ENCODE measurements at regions not wholly inside any gene's neighbourhood (a gene's known extent, or its start where the extent isn't known, plus 50 kb on each side); places are given as distances from the start of the nearest gene placed in this dataset.

GRCh38 chr16:65845466-65846209, 520.9 kb upstream of the CDH5 start:
- Histone ChIP-seq H3K36me3 (ENCODE audit: low read depth) (no peaks in the 10 kb centered on the region), H3K9me3 (no peaks in the 10 kb centered on the region), H3K4me1 (ENCODE audit: low read depth) (no peaks in the 10 kb centered on the region), H3K4me3 (no peak overlapping the region)
- ATAC-seq (no peak), DNase-seq (no peak)
- no peak for TF ChIP-seq CTCF (IDR thresholded peaks at IDR 0.05)
- intact Hi-C loops (cut with DNase I, micrococcal nuclease): no loop called here

DNA sequence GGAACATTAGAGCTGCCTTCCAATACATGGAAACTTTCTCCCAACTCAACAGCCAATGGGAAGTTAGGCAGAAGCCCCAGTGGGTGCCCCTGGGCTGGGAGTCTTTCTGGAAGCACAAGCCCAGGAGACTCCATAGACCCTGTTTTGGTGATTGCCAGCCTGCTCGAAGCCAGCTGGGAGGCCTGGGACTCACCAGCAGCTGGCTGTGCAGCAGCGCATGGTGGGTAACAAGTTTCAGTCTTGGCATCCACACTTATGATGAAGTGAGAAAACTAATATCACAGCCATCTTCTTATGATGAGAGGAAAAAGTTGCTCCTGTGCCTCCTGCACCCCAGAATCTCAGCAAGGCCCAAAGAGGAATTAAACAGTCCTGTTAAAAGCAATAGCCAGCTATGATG, 522.5 kb upstream of the CDH5 start:
- ATAC-seq: no peak
- Histone ChIP-seq H3K4me1 (ENCODE audit: low read depth) (no peaks in the 10 kb centered on the region), H3K36me3 (ENCODE audit: low read depth) (no peaks in the 10 kb centered on the region), H3K9me3 (no peaks in the 10 kb centered on the region), H3K4me3 (no peak overlapping the region)
- intact Hi-C loops (cut with DNase I, micrococcal nuclease): no loop called here
- DNase-seq: no peak
- TF ChIP-seq CTCF (IDR thresholded peaks at IDR 0.05): no peak

DNA sequence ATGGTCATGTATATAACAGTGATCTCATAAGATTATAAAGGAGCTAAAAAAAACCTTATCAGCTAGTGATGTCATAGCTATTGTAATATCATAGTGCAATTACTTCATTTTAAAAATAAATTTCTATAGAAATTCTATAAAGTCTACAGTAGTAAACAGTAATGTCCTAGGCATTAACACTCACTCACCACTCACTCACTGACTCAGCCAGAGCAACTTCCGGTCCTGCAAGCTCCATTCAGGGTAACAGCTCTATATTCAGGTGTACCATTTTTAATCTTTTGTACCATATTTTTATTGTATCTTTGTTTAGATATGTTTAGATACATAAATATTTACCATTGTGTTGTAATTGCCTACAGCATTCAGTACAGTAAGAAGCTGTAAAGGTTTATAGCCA, 524.4 kb upstream of the CDH5 start:
- intact Hi-C loops (cut with DNase I, micrococcal nuclease): no loop called here

DNA sequence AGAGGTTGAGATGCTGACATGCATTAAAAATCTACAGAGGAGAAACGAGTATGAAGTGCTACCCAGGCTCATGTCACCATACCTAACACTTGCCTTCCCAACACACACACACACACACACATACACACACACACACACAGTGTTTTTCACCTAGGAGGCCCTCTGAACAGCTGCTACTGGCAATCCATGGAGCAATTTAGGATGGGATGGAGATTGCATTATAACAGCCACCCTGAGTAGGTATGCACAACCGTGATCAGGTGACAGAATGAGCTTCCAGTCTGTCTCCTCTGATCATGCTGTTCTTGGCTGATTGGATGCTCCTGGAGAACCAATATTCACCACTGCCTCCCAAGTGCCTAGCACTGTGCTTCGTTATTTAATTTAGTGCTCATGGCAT, 528.5 kb upstream of the CDH5 start:
- intact Hi-C loops (cut with DNase I, micrococcal nuclease): no loop called here
- no peak for DNase-seq
- Histone ChIP-seq H3K4me1 (ENCODE audit: low read depth) (no peaks in the 10 kb centered on the region), H3K9me3 (no peaks in the 10 kb centered on the region), H3K36me3 (ENCODE audit: low read depth) (no peaks in the 10 kb centered on the region), H3K4me3 (no peak overlapping the region)
- no peak for ATAC-seq
- no peak for TF ChIP-seq CTCF (IDR thresholded peaks at IDR 0.05)

More for the DNA sequence above, 524.4 kb upstream of the CDH5 start:
- ATAC-seq (no peak), DNase-seq (no peak)
- Histone ChIP-seq H3K9me3 (no peaks in the 10 kb centered on the region), H3K36me3 (ENCODE audit: low read depth) (no peaks in the 10 kb centered on the region), H3K4me1 (ENCODE audit: low read depth) (no peaks in the 10 kb centered on the region), H3K4me3 (no peak overlapping the region)
- TF ChIP-seq CTCF (IDR thresholded peaks at IDR 0.05): no peak

DNA sequence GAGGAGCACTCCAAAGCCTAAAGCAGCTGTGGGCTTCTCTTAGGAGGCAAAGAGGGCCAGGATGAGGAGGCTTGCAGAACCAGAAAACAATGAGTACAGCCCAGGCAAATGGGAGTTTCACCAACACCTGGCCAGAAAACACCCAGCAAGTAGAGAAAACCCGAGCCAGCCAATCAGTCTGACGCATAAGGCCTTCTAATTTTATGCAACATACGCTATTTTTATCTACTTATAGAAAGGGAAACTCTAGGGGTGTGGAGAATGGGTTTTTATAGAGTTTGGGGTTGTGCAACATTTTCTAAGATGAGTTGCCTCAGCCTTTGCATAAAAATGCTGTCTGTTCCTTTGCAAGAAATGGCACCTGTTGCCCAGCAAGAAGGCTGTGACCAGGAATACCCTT, 529.0 kb upstream of the CDH5 start:
- Histone ChIP-seq H3K4me1 (ENCODE audit: low read depth) (no peaks in the 10 kb centered on the region), H3K36me3 (ENCODE audit: low read depth) (no peaks in the 10 kb centered on the region), H3K9me3 (no peaks in the 10 kb centered on the region), H3K4me3 (no peak overlapping the region)
- no peak for TF ChIP-seq CTCF (IDR thresholded peaks at IDR 0.05)
- ATAC-seq (no peak), DNase-seq (no peak)
- intact Hi-C loops (cut with DNase I, micrococcal nuclease): no loop called here

DNA sequence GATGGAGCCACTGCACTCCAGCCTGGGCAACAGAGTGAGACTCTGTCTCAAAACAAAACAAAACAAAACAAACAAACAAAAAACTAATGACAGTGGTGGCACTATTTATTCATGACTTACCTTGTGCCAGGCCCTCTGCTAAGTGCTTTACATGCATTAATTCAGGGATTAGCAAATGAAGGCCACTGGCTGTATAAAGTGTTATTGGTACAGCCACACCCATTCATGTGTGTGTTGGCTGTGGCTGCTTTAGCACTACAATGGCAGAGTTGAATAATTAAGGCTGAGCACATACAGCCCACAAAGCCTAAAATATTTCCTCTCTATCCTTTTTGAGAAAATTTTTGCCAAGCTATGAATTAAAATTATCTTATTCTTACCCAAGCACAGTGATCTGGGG, 531.8 kb upstream of the CDH5 start:
- DNase-seq (no peak), ATAC-seq (no peak)
- intact Hi-C loops (cut with DNase I, micrococcal nuclease): no loop called here
- Histone ChIP-seq H3K9me3 (no peaks in the 10 kb centered on the region), H3K4me1 (ENCODE audit: low read depth) (no peaks in the 10 kb centered on the region), H3K36me3 (ENCODE audit: low read depth) (no peaks in the 10 kb centered on the region), H3K4me3 (no peak overlapping the region)
- no peak for TF ChIP-seq CTCF (IDR thresholded peaks at IDR 0.05)
